ENCODE measurements at regions not wholly inside any gene's neighbourhood (a gene's known extent, or its start where the extent isn't known, plus 50 kb on each side); places are given as distances from the start of the nearest gene placed in this dataset.
"Not testable (repeated sequence)": the region's sequence is repeated elsewhere in the genome, so short reads cannot be mapped to it uniquely, and the experiment has no call there.

DNA sequence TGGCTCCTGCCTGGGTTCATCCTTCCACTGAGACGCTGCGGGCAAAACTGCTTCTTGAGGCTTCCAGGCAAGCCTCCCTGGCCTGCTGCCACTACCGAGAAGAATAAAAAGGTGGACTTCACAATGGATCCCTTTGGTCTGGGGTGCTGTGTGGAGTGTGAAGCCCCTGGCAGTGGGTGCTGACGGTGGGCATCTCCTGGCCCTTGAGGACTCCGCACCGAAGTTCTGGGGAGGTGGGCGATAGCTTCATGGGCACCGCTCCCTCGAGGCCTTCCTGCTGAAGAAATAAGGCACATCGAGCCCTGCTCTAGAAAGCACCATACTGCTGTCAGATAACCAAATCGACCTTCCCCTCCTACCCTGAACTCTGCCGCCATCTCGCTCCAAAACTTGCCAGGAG, 106.6 kb upstream of the CTBP2 start:
- DNase-seq: no peak

DNA sequence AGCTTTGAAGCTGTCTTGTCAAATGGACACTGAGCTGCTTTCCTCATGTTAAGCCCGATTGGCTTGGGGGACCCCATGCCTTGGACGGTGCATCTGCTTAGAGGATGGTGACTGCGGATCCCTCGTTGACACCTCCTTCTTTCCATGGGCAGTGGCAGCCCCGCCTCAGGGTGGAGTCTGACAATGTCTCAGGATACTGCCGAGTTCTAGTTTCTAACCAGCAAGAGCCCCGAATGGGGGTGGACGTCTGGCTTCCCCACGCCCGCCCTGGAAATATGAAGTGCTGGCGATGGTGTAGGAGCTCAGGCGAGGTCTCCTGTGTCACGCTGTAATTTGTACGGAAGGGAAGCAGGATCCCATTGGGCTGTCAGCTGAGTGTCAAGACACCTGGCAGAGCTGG, 106.2 kb upstream of the CTBP2 start:
- DNase-seq: no peak

DNA sequence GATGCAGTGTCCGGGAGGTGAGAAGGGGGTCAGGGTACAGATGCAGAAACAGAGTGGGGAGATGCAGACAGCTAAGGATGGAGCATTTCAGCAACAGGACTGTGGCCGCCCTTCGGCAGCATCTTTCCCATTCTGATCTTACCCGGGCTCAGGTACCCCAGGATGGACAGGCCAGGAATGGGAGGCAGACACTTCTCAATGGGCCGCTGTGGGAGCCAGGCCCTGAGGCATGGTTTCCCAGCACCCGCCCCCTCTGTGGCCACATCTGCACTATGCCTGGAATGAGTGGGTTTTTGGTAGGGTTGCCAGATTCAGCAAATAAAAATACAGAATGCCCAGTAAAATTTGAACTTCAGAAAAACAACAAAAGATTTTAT, 105.2 kb upstream of the CTBP2 start:
- DNase-seq: no peak

DNA sequence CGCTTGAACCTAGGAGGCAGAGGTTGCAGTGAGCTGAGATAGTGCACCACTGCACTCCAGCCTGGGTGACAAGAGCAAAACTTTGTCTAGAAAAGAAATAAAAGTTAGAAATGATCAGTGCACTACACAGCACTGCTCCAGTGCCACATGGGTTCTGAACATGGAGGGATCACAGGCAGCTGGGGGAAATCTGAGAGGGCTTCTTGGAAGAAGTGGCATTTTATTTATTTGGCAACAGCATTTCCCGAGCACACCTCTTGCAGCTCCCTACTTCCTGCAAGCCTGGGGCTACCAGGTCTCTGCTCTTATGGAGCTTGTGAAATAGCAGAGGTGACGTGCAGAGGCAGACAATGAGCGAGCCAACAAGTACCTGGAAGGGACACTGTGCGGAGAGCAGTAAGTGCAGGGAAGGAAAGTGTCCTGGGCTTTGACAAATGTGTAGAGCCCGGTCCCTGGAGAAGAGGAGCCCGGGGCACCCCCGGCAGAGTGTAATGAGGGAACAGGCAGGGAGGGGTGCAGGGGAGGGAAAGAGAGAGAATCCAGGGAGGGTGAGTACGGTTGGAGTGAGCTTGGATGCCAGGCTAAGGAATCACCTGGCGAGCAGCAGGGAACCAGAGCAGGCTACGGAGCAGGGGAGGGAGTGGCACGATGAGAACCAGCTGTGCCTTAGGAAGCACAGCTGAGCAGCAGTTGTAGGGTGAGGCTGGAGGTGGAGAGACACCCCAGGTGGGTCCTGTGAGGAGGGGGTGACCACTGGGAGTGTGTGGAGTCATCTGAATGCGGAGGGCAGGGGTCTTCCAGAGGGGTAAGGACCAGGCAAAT, 104.6 kb upstream of the CTBP2 start:
- DNase-seq: no peak

DNA sequence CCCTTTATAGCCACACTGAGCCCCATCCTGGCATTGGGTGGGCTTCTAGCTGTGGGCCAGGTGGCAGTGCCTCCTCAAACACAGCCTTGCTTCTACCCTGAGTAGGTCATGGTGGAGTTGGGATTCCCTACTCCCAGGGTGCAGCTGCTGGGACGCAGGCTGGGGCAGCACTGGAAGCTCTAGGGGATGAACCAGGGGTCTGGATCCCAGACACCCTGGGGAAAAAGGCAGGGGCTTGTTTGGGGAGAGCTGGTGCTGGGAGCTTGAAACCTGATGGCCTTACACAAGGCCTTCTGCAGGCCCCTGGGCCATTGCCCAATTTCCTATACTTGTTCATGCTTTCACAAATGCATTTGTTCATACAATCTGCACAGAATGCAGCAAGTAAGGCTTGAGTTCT, 103.7 kb upstream of the CTBP2 start:
- no peak for DNase-seq

DNA sequence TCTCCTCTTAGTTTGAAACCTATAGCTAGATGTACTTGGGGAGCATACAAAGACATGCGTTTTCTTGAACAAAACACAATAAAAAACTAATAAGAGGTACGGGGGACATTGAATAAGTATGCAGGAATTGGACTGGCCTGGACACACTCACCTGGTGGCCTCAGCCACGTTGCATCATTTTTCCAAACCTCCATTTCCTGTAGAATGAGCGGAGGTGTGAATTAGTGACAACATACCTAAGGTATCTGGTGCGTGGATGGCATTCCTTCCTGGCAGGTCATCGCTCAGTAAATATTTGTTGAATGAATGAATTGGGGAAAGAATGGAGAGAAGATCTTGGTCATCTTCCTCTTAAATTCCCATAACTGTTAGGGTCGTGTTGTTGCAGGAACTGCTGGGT, 103.2 kb upstream of the CTBP2 start:
- DNase-seq: no peak

DNA sequence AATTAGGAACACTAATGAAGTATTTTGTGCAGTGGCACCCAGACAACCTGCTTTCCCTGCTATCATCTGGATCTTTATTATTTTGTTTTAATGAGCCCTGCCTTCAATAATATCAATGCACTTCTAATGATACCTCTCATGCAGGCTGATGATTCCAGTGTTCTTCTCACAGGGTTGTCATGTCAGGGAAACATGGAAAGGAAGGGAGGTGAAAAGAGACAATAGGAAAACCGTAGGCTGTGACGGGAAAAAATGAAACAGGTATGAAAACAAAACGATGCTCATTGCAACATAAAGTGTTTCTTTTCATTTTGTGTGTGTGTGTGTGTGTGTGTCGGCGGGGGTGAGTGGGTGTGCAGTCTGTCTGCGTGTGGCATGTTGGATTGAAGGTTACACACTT, 102.6 kb upstream of the CTBP2 start:
- no peak for DNase-seq

DNA sequence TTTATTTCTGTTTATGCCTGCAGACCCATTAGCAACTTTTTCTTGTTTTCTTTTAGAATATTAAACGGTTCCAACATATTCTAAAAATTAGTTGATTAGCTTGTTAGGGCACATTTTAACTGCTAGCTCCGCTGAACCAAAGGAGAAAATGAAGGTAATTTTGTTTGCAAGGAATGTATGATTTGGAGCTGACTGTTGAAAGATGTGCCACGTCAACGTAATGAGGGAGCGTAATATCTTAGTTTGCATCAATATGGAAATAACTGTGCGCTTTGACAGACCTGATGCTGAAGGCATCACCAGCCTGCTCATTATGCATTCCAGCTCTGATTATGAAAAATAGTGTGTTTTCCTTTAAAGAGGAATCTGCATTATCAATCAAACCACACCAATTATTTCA, 102.0 kb upstream of the CTBP2 start:
- DNase-seq: no peak

DNA sequence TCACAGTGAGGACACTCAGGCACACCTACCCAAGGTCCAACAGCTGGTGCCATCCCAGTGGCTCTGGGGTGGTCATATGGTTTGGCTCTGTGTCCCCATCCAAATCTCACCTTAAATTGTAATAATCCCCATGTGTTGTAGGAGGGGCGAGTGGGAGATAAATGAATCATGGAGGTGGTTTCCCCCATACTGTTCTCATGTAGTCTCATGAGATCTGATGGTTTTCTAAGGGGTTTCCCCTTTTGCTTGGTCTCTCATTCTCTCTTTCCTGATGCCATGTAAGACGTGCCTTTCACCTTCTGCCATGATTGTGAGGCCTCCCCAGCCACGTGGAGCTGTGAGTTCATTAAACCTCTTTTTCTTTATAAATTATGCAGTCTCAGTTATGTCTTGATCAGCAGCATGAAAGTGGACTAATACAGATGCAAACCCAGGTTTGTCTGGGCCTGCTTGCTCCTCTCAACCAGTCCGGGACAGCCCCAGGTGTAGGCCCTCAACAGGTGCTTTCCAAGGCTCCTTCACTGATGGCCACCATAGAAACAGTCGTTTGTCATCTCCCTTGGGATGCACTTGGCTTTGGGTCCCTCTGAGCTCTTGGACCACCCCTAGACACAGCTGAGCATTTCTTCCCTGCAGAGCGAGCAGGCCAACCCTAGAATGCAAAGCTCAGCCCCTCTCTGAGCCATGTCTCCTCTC, 101.3 kb upstream of the CTBP2 start:
- DNase-seq: no peak

DNA sequence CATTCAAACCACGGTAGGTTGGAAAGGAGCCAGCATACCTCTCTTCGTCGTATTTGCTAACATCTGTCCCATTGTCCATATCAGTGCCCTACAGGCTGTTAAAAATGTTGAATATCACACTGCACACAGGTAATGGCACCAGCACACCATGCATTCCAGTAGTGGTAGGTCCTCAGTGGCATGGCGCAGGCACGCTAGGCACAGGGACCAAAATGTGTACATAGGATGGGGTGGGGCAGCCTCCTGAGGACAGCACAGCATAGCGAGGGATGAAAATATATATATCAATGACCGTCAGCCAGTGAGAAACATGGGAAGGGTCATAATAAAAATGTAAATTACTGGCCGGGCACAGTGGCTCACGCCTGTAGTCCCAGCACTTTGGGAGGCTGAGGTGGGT, 99.9 kb upstream of the CTBP2 start:
- DNase-seq: no peak

DNA sequence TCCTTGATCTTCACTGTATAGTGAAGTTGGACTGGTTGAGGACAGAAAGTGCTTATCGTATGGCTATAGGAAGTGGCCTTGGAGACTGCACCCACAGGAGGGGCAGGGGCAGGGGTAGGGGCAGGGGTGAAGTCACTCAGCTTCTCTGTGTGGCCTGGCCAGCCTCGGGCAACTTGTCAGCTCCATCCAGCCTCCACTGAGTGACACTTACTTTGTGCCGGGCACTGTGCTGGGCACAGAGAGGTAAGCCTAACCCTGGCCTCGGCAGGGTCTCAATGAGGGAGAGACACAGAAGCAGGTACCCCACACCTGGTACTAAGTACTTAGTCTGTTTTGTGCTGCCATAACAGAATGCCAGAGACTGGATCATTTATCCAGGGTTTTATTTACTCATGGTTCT, 99.3 kb upstream of the CTBP2 start:
- no peak for DNase-seq

DNA sequence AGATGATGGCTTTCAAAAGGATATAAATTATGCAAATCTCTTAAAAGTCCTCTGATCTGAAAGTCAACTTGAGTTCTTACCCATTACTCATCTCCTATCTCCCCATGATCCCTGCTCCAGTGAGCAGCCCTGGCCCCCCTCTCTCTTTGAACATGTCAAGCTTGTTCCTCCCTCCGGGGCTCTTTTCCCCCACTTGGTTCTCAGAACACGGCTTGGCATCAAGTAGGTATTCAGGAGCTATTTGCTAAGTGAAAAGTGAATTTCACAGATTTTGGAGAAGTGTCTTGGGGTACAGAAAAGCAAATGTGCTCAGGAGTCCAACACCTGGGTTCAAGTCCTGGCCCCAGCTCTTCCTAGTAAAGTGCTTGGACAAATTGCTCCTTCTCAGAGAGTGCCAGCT, 98.3 kb upstream of the CTBP2 start:
- no peak for DNase-seq

DNA sequence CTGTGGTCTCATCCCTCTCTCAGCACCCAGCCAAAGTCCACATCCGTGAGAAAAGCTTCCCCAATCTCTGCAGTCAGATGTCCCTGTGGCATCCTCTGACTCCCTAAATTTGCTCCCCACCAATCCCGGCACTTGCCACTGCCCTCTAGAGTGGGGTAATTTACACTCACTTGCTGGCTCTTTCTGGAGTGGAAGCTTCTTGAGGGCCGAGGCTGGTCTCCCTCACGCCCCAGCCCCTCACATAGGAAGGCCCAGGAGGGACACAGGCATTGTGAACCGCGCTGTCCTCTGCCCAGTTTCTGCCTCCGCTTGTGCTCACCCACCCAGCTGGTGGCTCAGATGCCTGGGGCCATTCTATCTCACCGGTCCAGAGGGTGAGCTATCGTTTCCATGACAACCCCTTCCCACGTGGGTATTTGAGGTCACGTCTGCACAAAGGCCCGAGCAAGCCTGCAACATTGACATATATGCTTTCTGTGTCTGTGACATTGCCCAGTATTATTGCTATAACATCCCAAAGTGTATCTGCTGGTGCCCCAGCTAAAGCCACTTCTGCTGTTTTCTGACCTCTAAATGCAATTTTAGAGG, 97.3 kb upstream of the CTBP2 start:
- DNase-seq: no peak

DNA sequence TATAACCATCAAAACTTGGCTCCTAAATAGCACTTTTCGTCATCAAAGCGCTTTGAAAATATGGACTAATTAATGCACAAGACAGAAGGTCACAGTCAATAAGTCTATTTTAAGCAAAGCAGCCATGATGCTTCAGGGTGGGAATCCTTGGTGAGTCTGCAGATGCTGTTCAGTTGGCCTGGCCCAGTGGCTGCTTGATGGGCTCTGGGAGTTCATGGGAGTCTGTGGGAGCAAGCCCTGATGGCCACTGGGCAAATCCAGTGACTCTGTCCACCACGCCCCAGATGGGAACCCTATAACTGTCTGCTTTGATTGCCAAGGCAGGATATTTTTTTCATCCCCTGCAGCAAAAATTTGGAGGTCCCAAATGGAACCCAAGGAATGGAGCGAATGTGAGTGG, 95.7 kb upstream of the CTBP2 start:
- no peak for DNase-seq

DNA sequence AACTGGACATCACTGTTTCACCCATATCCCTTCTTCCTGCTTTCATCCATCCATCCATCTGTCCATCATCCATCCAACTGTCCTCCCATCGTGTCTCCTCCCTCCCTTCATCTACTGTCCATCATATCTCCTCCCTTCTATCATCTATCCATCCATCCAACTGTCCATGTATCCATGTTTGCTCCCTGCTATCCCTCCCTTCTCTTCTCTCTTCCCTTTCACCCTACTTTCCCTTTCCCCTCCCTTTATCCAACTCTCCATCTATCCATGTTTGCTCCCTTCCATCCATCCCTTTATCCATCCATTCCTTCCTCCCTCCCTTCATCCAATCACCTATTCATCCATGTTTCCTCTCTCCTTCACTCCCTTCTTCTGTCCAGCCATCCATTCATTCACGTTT, 92.6 kb upstream of the CTBP2 start:
- no peak for DNase-seq

DNA sequence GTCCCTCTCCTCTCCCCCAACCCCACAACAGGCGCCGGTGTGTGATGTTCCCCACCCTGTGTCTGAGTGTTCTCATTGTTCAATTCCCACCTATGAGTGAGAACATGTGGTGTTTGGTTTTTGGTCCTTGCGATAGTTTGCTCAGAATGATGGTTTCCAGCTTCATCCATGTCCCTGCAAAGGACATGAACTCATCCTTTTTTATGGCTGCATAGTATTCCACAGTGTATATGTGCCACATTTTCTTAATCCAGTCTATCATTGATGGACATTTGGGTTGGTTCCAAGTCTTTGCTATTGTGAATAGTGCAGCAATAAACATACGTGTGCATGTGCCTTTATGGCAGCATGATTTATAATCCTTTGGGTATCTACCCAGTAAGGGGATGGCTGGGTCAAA, 90.5 kb upstream of the CTBP2 start:
- DNase-seq: not testable (repeated sequence)

DNA sequence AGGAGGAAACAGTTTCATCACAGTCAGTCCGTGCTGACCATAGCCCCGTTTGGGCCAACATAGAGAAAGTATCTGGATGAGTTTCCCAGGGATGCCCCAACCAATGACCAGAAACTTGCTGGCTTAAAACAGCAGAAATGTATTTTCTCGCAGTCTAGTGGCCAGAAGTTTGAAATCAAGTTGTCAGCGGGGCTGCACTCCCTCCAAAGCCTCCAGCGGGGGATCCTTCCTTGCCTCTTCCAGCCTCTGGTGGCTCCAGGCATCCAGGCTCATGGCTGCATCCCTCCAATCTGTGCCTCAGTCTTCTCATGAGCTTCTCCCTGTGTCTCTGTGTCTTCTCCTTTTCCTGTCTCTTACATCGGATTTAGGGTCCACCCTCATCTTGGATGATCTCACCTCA, 89.6 kb upstream of the CTBP2 start:
- no peak for DNase-seq

DNA sequence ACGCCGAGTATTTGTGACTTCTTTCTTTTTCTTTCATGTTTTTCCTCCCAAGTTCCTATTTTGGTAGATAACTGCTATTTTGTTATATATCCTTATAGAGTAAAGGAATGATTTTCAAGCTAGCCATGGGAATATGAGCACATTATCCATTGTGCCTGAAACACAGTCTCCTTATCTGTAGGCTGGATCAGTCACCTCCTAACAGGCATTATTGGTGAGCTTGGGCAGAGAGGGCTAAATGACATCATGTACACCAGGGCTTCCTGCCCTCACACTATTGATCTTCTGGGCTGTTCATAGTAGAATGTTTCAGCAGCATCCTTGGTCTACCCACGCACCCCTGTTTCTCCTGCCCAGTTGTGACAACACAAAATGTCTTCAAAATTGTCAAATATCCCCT, 88.1 kb upstream of the CTBP2 start:
- DNase-seq: no peak

DNA sequence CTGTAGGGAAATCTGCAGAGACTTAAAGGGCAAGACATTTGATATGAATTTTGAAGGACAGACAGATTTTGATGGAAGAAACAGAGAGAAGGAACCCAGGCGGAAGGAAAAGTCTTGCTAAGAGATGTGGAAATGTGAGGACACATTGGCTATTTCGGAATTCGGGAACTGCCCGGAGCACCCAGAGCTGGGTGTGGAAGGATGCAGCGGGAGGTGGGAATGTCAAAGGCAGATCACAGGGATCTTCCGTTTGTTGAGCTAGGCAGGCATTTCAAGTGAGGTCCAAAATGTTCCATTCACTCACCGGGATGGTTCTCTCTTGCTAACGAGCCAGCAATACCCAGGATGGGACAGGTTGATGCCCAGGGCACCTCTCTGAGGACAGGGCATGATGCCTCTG, 87.2 kb upstream of the CTBP2 start:
- no peak for DNase-seq

DNA sequence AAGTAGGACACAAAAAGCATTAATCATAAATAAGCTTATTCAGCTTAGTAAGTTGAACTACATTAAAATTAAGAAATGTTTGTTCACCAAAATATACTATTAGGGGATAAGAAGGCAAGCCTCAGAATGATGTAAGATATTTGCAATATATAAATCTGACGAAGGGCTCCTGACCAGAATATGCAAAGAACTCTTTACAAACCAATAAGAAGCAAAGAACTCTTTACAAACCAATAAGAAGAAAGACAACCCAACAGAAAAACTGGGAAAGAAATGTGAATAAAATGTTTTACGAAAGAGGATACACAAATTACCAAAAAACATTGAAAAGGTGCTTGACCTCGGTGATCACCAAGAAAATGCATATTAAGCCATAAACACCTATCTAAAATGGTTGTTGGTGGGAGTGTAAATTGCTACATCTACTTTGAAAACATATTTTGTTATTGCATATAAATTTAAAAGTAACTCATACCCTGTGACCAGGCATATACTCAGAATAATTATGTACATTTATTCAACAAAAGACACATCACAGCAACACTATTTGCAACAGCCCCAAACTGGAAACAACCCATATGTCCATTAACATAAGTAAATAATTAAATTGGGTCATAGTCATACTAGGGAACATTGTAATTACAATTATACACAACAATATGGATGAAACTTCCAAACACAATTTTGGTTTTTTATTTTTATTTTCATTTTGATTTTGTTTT, 83.3 kb upstream of the CTBP2 start:
- no peak for DNase-seq

DNA sequence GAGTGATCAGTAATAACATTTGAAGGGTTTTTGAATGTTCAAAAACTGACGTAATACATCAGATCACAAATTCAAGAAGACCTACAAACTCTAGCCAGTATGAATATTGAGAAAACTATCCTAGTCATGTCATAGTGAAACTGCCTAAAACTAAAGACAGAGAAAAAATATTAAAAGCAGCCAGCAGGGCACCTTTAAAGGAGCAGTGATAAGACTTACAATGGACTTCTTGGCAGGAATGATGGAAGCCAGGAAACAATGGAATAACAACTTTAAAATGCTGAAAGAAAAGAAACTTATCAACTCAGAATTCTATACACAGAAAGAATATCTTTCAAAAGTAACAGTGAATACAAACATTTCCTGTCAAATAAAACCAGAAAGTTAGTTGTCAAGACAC, 78.3 kb upstream of the CTBP2 start:
- DNase-seq: no peak

DNA sequence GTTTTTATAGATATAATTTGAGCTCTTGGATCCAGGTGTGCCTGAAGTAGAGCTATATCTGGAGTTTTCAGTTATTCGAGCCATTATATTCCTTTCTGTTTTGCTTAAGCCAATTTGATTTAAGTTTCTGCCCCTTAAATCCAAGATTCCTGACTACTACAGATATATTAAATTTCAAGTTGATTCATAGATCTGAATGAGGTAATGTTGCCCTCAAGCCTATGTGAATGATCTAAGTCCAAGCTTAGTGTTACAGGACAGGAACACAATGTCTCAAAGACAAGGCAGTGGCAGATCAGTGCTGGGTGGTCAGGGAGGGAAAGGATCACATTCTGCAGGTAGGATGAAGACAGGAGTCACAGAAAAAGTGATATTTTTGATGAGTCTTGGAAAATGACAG, 75.7 kb upstream of the CTBP2 start:
- no peak for DNase-seq

Measured in inflammatory macrophage (primary cell).